GM21367 (cell line): ENCODE measurements at regions not wholly inside any gene's neighbourhood (a gene's known extent, or its start where the extent isn't known, plus 50 kb on each side); places are given as distances from the start of the nearest gene placed in this dataset.
"Not testable (repeated sequence)": the region's sequence is repeated elsewhere in the genome, so short reads cannot be mapped to it uniquely, and the experiment has no call there.

ENCODE experiments used
- ATAC-seq: cut with Tn5 transposase; IDR thresholded peaks from one replicate; pipeline ENCODE4 v1.9.1; 2021; ENCODE audit not compliant: unreplicated experiment

- ATAC-seq: no peak
Measured at GRCh38 chr17:70369391-70369790, 200.1 kb downstream of the KCNJ2 start.

- no peak for ATAC-seq
Measured at GRCh38 chr17:70370816-70371215, 201.5 kb downstream of the KCNJ2 start.

DNA sequence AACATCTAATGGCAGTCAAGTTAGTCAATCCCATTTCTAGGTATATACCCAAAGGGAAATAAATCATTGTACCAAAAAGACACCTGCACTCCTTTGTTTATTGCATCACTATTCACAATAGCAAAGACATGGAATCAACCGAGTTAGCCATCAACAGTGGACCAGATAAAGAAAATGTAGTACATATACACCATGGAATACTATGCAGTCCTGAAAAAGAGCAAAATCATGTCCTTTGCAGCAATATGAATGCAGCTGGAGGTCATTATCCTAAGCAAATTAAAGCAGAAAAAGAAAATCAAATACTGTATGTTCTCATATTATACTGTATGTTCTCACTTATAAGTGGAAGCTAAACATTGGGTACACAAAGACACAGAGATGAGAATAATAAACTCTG is 204.0 kb downstream of the KCNJ2 start:
- no peak for ATAC-seq

GRCh38 chr17:70374496-70374895 is 205.2 kb downstream of the KCNJ2 start:
- ATAC-seq: no peak

GRCh38 chr17:70375406-70375805 is 206.1 kb downstream of the KCNJ2 start:
- ATAC-seq: no peak

GRCh38 chr17:70375813-70376770 is 206.8 kb downstream of the KCNJ2 start:
- ATAC-seq: no peak

DNA sequence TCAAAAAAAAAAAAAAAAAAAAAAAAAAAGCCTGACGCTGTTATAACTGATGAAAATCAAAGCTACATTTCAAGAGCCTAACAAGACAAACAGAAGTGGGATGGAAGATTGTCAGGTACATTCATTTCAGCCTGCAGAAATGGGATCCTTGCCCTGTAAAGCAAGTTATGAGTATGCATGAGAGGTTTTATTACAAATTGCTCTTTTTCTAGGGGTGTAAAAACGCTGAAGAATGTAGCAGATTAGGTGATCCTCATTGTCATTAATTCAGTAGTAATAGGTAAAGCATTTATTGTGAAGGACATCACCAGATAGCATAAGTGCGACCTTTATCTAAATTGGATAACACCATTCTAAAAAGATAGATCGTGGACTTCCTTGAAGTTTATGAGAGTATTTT is 208.3 kb downstream of the KCNJ2 start:
- no peak for ATAC-seq

GRCh38 chr17:70378076-70378475 is 208.7 kb downstream of the KCNJ2 start:
- no peak for ATAC-seq

DNA sequence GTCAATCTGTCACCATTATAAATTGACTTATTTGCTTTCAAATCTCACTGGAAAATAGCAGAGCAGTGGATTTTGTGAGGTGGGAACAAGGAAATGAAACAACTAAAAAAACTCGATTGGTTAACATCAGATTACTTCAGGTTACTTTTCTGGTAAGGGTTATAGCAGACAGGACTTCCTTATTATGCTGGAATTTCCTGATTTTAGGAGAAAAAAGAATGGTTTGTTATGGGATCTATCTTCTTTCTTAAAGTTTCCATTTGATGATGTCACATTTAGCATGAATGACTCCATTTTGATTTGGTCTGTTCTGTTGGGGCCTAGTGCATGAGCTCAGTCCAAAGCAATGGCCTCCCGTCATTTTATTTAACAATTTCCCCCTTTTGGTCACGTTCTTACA is 210.6 kb downstream of the KCNJ2 start:
- no peak for ATAC-seq

DNA sequence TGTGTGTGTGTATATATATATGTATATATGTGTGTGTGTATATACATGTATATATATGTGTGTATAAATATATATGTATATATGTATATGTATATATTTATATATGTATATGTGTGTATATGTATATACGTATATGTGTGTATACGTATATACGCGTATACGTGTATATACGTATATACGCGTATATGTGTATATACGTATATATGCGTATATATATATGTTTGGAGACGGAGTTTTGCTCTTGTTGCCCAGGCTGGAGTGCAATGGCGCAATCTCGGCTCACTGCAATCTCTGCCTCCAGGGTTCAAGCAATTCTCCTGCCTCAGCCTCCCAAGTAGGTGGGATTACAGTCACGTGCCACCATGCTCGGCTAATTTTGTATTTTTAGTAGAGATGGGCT is 212.6 kb downstream of the KCNJ2 start:
- not testable (repeated sequence) for ATAC-seq

GRCh38 chr17:70388326-70388725 is 219.0 kb downstream of the KCNJ2 start:
- ATAC-seq: no peak

GRCh38 chr17:70389232-70389757 is 220.0 kb downstream of the KCNJ2 start:
- ATAC-seq: not testable (repeated sequence)

GRCh38 chr17:70390049-70390448 is 220.7 kb downstream of the KCNJ2 start:
- ATAC-seq: no peak

GRCh38 chr17:70394473-70395232 is 225.3 kb downstream of the KCNJ2 start:
- ATAC-seq: no peak

- ATAC-seq: no peak
Measured at GRCh38 chr17:70405492-70406220, 236.3 kb downstream of the KCNJ2 start.

DNA sequence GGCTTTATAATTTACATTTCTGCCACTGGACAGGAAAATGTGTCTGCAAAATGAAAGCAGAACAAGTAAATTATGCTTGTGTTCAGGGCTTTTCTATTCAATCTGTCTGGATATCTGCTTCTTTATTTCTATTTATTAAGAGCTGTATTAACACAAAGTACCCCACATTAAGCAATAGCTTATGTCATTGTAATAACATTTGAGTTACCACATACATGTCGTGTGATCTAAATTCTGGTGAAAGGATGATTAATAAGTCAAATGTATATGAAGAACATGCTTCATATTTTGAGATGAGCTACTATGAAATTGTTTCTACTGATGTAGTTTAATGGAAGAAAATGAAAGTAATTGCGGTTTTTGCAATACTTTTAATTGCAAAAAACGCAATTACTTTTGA is 238.2 kb downstream of the KCNJ2 start:
- no peak for ATAC-seq

GRCh38 chr17:70408768-70409167 is 239.4 kb downstream of the KCNJ2 start:
- no peak for ATAC-seq

- ATAC-seq: no peak
Measured at GRCh38 chr17:70414300-70414699, 245.0 kb downstream of the KCNJ2 start.

DNA sequence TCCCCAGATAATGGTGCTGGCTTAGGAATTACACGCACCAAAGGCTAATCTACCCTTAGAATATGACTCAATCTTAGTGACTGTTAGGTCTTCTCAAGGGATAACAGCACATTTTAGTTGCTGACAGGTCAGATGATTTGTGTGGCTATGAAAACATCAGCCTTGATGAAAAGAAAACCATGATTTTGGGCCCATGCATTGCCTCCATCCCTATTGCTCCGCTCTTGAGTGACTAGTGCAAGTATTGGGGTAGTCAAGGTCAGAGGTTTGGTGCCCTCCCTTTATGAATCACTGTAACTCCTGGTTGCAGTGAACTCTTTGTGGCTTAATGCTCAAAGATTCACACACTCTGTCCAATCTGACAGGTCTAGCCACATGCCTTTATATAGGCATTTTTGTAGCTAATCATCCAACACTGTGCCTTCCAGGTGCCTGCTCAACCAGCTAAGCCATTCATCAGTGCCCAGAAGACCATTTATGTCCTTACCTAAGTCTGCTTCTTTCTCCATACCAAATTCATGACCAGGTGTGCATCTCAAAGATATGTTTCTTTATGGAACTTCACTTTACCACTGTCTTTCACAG is 251.6 kb downstream of the KCNJ2 start:
- no peak for ATAC-seq

DNA sequence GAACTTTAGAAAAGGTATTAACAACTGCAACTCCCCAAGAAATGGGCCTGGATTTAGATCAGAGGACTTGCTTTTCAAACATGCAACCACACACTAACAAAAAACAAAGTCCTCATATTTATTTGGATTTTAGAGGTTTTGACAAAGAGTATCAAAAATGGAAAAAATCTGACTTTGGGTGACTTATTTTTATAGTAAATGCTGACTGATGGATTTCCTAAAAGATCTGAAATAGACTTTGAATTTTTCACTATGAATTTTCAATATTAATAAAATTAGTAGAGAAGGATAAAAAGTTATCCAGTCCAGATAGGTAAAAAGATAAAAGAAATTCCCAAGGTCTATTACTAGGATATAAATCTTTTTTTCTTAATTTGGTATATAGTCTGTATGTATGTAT is 253.5 kb downstream of the KCNJ2 start:
- no peak for ATAC-seq

GRCh38 chr17:70423562-70423961 is 254.2 kb downstream of the KCNJ2 start:
- ATAC-seq: no peak
